ENCODE measurements at regions not wholly inside any gene's neighbourhood (a gene's known extent, or its start where the extent isn't known, plus 50 kb on each side); places are given as distances from the start of the nearest gene placed in this dataset.

DNA sequence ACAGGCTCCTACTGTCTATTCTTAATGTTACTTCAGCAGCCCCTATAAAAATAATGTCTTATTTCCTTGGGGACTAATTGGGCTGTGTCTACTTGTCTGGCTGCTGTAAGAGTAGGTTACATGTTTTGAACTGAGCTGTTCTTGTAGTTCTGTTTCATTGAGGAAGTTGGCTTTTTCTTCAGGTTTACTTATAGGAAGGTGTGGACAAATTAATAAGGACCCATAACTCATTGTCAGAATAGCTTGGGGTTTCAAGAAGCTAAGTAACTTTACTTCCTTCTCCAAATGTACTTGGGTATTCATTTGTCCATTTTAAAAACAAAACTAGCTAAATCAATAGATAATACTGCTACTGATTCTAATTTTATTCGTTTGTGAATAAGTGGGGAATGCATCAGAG, 487.2 kb downstream of the FAT4 start:
- Histone ChIP-seq H3K4me3 (ENCODE audit: insufficient read depth, low read depth, low read length) (no peak overlapping the region), H3K36me3 (replicated peaks; ENCODE audit: control insufficient read depth, insufficient read depth, low read length) (no peaks in the 10 kb centered on the region), H3K27me3 (ENCODE audit: control insufficient read depth, insufficient read depth, low read length) (no peaks in the 10 kb centered on the region)
- no peak for DNase-seq

GRCh38 chr4:125808022-125808421, 493.3 kb downstream of the FAT4 start:
- H3K4me3 ChIP-seq (ENCODE audit: insufficient read depth, low read depth, low read length) = no peak overlapping the region
- no peaks in the 10 kb centered on the region for H3K27me3 ChIP-seq (ENCODE audit: control insufficient read depth, insufficient read depth, low read length)
- no peak for DNase-seq
- H3K36me3 ChIP-seq (replicated peaks; ENCODE audit: control insufficient read depth, insufficient read depth, low read length) = no peaks in the 10 kb centered on the region

DNA sequence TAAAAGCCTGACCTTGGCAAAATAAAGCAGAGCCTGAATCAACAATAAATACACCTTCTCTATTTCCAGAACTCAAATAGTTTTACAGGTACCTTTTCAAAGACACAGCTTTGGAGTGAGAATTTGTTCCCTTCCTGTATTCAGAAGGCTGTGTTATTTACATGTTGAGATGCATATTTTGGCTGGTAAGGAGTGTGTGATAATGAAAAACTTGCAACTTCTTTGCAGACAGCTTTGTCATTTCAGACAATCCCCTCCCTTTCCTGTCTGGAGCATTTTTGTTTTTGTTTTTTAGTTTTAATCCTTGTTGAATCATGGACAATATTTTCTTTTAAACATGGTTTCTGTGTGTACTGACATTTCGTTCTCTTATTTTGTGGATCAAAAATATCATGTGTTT, 493.8 kb downstream of the FAT4 start:
- Histone ChIP-seq H3K4me3 (ENCODE audit: insufficient read depth, low read depth, low read length) (no peak overlapping the region), H3K36me3 (replicated peaks; ENCODE audit: control insufficient read depth, insufficient read depth, low read length) (no peaks in the 10 kb centered on the region), H3K27me3 (ENCODE audit: control insufficient read depth, insufficient read depth, low read length) (no peaks in the 10 kb centered on the region)
- no peak for DNase-seq

- Histone ChIP-seq H3K4me3 (ENCODE audit: insufficient read depth, low read depth, low read length) (no peak overlapping the region), H3K27me3 (ENCODE audit: control insufficient read depth, insufficient read depth, low read length) (no peaks in the 10 kb centered on the region), H3K36me3 (replicated peaks; ENCODE audit: control insufficient read depth, insufficient read depth, low read length) (no peaks in the 10 kb centered on the region)
- no peak for DNase-seq
These were observed 497.1 kb downstream of the FAT4 start for GRCh38 chr4:125811892-125812291.

DNA sequence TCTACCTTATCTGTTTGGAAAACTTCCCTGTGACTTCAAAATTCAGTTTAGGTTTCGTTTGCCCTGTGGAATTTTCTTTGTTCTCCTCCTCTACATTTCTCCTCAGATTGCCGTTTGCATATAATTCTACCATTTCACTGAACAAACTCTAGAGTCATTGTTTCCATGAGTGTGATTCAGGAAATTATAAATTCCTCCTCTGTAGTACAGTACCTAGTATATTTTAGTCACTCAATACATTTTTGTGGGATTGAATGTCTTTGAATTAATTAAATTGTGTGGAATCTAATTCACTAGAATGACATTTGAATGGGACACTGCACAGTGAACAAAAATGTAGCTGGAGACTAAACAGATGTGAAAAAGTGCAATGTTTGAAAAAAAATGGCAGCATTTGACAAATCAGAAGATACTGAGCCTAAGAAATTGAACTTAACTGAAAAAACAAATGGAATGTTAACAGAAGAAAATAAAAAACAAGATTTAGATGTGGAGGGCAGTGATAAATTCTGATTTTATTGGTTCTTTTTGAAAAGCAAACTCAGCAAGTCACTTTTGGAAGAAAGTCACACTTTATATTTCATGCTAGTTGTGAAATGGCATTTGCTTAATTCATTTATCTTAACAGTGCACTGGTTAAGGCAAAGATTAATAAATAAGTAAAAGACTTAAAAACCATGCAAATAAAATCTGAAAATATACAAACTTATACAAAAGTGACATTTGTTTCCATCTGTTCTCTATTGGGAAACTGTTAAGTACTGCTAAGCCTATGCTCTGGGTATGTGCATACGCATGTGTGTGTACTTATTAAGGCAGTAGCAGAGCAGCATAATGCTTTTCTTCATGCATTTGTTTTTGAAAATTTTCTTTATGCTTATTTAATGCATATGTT, 512.3 kb downstream of the FAT4 start:
- H3K36me3 ChIP-seq (replicated peaks; ENCODE audit: control insufficient read depth, insufficient read depth, low read length) = no peaks in the 10 kb centered on the region
- no peaks in the 10 kb centered on the region for H3K27me3 ChIP-seq (ENCODE audit: control insufficient read depth, insufficient read depth, low read length)
- no peak overlapping the region for H3K4me3 ChIP-seq (ENCODE audit: insufficient read depth, low read depth, low read length)
- DNase-seq = no peak

GRCh38 chr4:125827696-125828052, 512.9 kb downstream of the FAT4 start:
- Histone ChIP-seq H3K36me3 (replicated peaks; ENCODE audit: control insufficient read depth, insufficient read depth, low read length) (no peaks in the 10 kb centered on the region), H3K27me3 (ENCODE audit: control insufficient read depth, insufficient read depth, low read length) (no peaks in the 10 kb centered on the region)
- no peak for DNase-seq

GRCh38 chr4:125828346-125828745, 513.6 kb downstream of the FAT4 start:
- Histone ChIP-seq H3K36me3 (replicated peaks; ENCODE audit: control insufficient read depth, insufficient read depth, low read length) (no peaks in the 10 kb centered on the region), H3K27me3 (ENCODE audit: control insufficient read depth, insufficient read depth, low read length) (no peaks in the 10 kb centered on the region), H3K4me3 (ENCODE audit: insufficient read depth, low read depth, low read length) (no peak overlapping the region)
- no peak for DNase-seq

More at GRCh38 chr4:125827696-125828052, 512.9 kb downstream of the FAT4 start:
- no peak overlapping the region for H3K4me3 ChIP-seq (ENCODE audit: insufficient read depth, low read depth, low read length)

DNA sequence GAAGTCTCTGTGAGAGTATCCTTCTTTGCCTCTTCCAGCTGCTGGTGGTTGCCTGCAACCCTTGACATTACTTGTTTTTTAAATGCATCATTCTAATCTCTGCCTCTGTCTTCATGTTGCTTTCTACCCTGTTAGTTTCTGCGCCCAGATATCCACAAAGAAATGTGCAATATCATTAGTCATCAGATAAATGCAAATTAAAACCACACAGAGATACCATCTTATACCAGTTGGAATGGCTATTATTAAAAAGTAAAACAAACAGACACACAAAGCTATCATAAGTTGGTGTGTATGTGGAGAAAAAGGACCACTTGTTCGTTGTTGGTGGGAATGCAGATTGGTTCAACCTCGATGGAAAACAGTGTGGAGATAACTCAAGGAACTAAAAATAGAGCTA, 517.4 kb downstream of the FAT4 start:
- Histone ChIP-seq H3K27me3 (ENCODE audit: control insufficient read depth, insufficient read depth, low read length) (no peaks in the 10 kb centered on the region), H3K36me3 (replicated peaks; ENCODE audit: control insufficient read depth, insufficient read depth, low read length) (no peaks in the 10 kb centered on the region), H3K4me3 (ENCODE audit: insufficient read depth, low read depth, low read length) (no peak overlapping the region)
- no peak for DNase-seq

GRCh38 chr4:125836597-125837195, 521.9 kb downstream of the FAT4 start:
- Histone ChIP-seq H3K27me3 (ENCODE audit: control insufficient read depth, insufficient read depth, low read length) (no peaks in the 10 kb centered on the region), H3K36me3 (replicated peaks; ENCODE audit: control insufficient read depth, insufficient read depth, low read length) (no peaks in the 10 kb centered on the region), H3K4me3 (ENCODE audit: insufficient read depth, low read depth, low read length) (no peak overlapping the region)
- DNase-seq = no peak

DNA sequence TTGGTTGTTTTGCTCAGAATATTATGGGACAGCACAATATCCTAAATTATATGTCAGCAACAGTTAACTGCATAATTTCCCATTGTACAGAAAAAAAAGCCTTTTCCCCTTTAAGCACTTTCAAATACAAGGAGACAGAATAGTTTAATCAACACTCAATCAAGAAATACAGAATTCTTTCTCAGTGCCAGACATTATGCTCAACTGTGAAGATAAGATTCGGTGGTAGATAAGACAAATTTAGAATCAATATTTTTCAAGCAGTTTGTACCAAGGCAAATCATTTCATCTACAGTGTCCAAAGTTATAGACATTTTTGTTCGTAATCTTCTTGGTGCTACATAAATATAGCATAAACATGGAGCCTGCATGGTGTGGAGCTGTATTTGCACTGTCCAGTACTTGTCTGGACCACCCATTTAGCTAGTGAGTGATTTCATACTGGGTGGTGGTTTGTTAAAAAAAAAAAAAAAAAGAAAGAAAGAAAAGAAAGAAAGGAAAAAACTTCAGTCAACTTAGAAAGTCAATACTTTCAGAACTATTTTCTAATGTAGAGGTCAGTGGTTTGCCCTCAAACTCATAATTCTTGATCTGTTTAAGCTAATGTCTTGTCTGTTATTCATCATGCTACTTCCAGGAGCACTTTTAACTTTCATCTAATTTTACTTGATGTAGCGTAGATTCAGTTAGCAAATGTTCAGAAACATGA, 522.9 kb downstream of the FAT4 start:
- DNase-seq = no peak
- Histone ChIP-seq H3K36me3 (replicated peaks; ENCODE audit: control insufficient read depth, insufficient read depth, low read length) (no peaks in the 10 kb centered on the region), H3K27me3 (ENCODE audit: control insufficient read depth, insufficient read depth, low read length) (no peaks in the 10 kb centered on the region), H3K4me3 (ENCODE audit: insufficient read depth, low read depth, low read length) (no peak overlapping the region)

- H3K36me3 ChIP-seq (replicated peaks; ENCODE audit: control insufficient read depth, insufficient read depth, low read length) = no peaks in the 10 kb centered on the region
- no peak overlapping the region for H3K4me3 ChIP-seq (ENCODE audit: insufficient read depth, low read depth, low read length)
- DNase-seq = no peak
- H3K27me3 ChIP-seq (ENCODE audit: control insufficient read depth, insufficient read depth, low read length) = no peaks in the 10 kb centered on the region
These were observed 523.4 kb downstream of the FAT4 start for GRCh38 chr4:125838202-125838601.

DNA sequence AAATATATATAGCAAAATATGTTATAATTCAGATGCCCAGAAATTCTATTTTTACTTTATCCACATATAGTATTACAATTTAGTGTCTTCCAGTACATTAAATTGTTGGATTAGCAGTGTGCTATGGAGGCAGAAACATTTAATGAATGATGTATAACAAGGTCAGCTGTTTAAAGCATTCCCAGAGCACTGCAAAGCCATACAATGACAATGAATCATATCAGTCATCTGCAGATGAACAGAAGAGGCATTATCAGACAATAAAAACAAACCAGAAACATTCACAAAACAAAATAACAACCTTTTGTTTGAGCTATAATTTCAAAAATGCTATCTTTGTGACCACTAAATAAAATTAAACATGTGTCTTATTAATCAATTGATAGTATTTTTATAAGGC, 524.2 kb downstream of the FAT4 start:
- no peaks in the 10 kb centered on the region for H3K27me3 ChIP-seq (ENCODE audit: control insufficient read depth, insufficient read depth, low read length)
- H3K36me3 ChIP-seq (replicated peaks; ENCODE audit: control insufficient read depth, insufficient read depth, low read length) = no peaks in the 10 kb centered on the region
- H3K4me3 ChIP-seq (ENCODE audit: insufficient read depth, low read depth, low read length) = no peak overlapping the region
- DNase-seq = no peak

DNA sequence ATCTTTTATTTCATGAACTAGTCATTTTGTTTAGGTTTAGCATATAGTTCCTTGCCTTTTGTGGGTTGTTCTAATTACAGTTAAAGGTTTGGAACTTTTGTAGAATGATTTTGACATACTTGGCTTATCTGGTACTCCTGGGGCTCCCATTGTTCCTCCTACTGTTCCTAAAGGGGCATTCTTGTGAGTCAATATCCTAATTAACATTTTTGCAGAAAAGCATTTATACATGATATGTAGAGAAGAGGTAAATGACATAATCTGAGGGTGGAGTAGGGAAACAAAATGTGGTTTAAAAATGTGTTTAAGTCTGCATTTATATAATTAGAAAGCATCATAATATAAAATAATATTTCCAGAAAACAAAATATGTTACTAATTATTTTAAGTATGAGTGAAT, 529.2 kb downstream of the FAT4 start:
- no peaks in the 10 kb centered on the region for H3K36me3 ChIP-seq (replicated peaks; ENCODE audit: control insufficient read depth, insufficient read depth, low read length)
- H3K27me3 ChIP-seq (ENCODE audit: control insufficient read depth, insufficient read depth, low read length) = no peaks in the 10 kb centered on the region
- H3K4me3 ChIP-seq (ENCODE audit: insufficient read depth, low read depth, low read length) = no peak overlapping the region
- DNase-seq = no peak

GRCh38 chr4:125847518-125847917, 532.8 kb downstream of the FAT4 start:
- no peaks in the 10 kb centered on the region for H3K36me3 ChIP-seq (replicated peaks; ENCODE audit: control insufficient read depth, insufficient read depth, low read length)
- H3K27me3 ChIP-seq (ENCODE audit: control insufficient read depth, insufficient read depth, low read length) = no peaks in the 10 kb centered on the region
- no peak for DNase-seq
- no peak overlapping the region for H3K4me3 ChIP-seq (ENCODE audit: insufficient read depth, low read depth, low read length)

- no peaks in the 10 kb centered on the region for H3K36me3 ChIP-seq (replicated peaks; ENCODE audit: control insufficient read depth, insufficient read depth, low read length)
- no peaks in the 10 kb centered on the region for H3K27me3 ChIP-seq (ENCODE audit: control insufficient read depth, insufficient read depth, low read length)
- DNase-seq = no peak
- no peak overlapping the region for H3K4me3 ChIP-seq (ENCODE audit: insufficient read depth, low read depth, low read length)
These were observed 535.1 kb downstream of the FAT4 start for GRCh38 chr4:125849869-125850268.

Measured in H7 (cell line).